GM18507 (cell line): ENCODE measurements at regions not wholly inside any gene's neighbourhood (a gene's known extent, or its start where the extent isn't known, plus 50 kb on each side); places are given as distances from the start of the nearest gene placed in this dataset.

Experiments
- DNase-seq: peaks from one replicate; pipeline ENCODE4 v3.0.0; 2011; ENCODE audit warnings: low read depth; ENCODE audit not compliant: insufficient read length; ENCODE audit errors: extremely low spot score
- FAIRE-seq: peaks from 2 replicates; lab custom pipeline; 2011; peaks lifted over from hg19 to GRCh38; lab: Jason Lieb, UNC

DNA sequence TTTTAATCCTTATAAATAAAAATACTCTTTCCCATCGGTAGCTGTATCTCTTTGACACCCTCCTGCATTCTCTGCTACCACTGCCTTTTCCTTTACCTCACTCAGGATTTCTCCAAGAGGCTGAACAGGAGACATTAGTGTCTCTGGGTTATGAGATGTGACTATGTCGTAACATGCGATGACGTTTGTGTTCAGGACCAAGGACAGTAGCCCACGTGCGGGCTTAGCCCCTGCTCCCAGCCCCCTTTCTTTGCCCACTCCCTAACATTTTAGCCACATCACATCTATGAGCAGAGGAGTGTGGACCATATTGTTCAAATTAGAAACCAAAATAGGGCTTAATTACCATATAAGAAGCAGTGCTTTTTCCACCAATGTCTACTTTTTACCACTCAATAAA lies 369.3 kb downstream of the FBXW7 start:
- no peak for DNase-seq
- FAIRE-seq = no peak

DNA sequence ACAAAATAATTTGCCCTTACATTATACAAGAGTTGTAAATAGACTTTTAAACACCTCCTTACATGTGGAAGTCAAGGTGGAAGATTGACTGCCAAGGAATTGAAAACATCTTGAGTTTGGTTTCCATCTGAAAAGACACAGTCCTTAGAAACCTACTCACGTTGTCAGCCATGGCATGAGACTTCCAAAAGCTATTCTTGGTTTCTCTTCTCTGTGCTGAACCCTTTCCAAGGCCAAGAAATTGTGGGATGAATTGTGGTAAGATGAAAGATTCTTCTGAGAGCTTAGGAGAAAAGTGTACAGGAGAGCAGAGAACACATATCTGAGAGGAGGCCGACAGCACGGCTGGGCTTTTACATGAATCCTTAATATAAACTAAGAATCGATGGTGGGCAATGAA lies 370.0 kb downstream of the FBXW7 start:
- DNase-seq (no peak), FAIRE-seq (no peak)

DNA sequence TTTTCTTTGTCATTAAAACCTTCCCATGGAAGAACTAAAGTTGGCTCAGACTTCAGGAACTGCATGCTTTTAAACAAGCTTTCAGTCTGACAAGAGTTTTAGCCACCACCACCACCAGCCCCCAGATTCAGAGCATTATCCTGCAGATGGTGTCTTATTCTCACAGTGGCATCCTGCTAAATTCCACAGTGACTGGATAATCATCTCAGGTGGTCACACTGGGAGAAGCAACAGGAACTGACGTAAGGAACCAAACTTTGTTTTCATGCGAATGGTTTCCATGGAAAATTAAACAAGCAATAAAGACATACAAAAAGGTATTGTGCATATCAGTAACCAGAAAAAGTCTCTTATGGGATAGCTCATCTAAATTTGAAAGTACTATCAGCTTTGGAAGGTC lies 370.7 kb downstream of the FBXW7 start:
- FAIRE-seq = no peak
- no peak for DNase-seq

DNA sequence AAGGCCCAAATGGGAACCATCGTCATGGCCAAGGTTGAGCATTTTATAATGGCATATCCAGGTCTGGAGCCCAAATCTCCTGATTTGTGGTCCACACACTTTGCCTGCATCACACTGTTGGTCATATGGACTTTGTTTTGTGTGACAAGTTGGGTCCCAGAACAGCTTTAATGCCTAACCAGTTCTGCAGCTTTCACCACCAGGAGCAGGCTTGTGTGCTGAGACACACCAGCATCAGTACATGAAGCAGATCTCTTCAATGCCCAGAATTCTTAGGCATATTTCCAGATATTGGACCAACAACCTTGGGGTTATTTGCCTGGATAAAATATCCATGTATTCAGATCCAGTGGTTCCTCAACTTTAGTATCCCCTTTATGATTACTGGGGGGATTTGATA lies 371.3 kb downstream of the FBXW7 start:
- FAIRE-seq (no peak), DNase-seq (no peak)

DNA sequence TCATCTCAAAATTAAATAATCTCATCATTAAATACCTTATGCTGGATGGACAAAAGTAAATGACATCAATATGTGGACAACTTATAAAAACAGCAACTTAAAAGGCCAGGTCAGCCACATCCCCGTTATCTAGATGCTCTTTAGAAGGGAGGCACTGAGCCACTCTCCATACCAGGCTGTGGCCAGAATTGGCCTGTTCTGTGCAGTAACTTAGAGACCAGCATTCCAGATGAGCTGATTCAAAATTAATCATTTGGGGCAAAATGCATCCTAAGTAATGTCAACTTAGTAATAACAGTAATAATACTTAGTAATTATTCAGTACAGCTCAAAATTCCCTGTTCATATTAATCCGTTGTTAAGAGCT lies 373.6 kb downstream of the FBXW7 start:
- DNase-seq = no peak
- no peak for FAIRE-seq

DNA sequence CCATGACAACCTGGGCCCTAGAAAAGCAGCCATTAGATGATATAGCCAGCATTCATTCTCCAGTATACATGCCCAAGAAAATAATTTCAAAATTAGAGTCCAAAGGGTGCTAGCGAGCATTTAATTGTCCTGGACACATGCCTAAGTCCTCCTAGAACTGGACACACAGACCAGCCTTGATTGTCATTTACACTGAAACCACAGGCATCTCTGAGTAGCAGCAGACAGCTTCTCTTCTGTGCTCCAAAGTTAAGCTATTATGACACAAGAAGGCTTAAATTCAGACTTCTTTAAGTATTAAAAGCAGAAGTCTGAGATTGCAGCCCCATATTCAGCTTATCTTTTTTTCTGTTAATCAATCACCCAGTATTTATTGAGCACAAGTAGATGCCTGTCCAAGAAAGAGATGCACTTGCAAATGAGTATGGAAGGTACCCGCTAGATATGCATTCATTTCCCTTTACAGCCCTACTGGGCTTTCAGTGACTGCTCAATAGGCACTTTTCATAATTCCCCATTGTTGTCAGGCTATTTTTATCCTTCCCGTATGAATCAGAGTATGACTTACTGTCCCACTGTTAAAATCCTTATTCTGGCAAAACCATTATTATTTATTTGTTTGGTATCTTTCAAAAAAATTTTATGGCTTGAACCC lies 374.1 kb downstream of the FBXW7 start:
- DNase-seq = no peak

DNA sequence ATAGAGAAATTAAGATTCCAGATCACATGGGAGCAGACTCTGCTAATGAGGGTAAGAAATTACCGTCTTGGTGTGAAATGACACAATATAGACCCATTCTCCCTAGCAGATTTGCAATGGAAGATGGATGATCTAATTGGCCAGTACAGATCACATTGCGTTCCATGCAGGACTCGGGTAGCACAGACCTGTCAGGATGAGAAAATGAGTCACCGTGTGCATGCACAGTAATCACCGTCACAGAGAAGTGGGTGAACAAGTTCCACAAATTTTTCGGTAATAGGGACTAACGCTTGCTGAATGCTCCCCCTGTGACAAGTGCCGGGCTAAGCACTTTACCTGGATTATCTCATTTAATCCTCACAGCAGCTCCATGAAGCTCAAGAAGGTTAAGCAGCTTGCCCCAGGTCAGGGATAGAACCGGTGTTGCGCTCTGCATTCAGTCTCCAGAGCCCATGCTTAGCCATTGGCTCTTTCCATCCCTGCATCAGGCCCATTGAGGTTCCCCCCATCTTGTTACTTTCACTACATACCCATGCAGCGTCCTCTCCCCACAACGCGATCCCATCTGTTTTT lies 375.6 kb downstream of the FBXW7 start:
- FAIRE-seq (no peak), DNase-seq (no peak)

More for the DNA sequence above, 374.1 kb downstream of the FBXW7 start:
- no peak for FAIRE-seq

DNA sequence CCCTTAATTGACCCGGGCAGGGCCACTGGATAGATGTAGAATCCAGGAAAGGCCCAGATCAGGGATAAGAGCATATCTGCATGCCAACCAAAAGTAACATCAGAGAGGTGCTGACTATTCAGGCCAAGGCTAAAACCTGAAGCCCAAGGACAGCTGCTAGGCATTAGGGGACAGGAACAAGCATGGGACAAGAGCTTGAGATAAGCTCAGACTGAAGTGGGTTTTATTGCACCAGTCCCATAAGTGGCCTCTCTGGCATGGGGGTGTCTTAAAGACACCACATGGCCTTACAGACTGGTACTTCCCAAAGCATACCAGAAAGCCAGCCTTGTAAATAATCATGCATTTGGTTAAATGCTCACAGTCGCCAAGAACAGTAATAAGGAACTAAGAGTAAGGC lies 376.1 kb downstream of the FBXW7 start:
- FAIRE-seq = no peak
- no peak for DNase-seq

DNA sequence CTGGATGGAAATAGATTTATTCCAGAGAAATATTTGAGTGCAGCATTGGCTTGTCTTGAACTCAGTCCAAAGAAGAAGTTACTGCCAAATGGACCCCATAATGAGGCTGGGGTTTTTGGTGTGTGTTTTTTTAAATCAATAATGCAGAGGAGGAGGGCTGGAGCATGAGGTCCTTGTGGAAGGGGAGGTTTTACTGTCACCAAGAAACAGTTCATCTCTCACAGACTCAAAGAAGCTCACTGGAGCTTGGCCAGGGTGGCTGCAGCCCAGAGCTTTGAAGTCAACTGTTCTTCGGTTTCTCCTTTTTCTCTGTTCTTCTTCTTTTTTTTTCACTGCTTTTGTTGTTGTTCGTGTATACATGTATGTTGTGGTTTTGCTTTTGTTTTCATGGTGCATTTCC lies 377.7 kb downstream of the FBXW7 start:
- FAIRE-seq = no peak
- DNase-seq = no peak

DNA sequence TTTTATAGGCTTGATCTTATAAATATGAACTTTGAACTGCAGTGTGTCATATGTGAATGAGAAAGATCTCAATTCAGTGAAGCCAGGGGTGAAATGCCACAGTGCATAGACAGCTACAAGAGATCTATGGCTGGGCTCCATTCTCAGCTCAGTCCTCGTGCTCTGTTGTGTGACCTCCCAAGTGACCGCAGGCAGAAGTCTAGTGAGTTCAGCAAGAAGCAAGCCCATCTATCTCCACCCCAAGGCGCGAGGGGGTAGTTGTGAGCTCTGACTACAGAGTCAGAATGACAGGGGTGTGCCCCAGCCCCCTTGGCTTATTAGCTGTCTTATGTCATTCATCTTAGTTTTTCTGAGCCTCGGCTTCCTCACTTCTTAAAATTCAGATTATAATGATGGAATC lies 378.3 kb downstream of the FBXW7 start:
- DNase-seq (no peak), FAIRE-seq (no peak)

DNA sequence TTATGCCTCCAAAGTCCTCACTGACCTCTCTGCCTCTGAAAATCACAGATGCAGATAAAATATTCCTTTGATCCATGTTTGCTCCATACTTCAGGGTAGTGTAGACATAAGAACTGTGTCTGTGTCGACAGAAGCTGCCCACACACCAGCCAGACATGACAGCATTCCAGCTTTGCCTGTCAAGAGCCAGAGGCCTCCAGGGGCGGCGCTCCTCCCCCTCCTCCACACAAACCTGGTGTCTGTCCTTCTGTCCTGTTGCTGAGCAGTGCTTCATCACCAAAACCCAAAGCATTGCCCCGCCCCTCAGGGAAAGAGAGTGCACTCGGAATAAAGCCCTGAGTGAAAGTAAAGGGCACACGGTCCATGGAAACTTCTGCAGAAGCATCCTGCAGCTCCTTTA lies 379.4 kb downstream of the FBXW7 start:
- DNase-seq (no peak), FAIRE-seq (no peak)

DNA sequence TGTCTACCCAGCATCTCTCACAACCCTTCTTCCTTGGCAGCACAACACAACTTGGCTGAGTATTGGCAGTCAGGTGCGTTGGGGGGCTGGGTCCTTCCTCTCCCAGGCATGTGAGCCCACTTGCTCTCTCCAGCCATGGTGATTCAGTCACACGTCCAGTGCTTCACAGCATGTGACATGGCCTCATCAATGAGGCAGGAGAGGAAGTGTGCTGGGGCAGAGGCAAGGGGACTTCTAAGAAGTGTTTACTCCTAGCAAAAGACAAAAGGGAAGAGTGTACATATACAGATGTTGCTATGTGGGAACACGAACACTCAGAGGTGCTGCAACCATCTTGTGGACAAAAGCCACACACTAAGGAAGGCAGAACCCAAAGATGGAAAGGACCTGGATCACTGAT lies 380.8 kb downstream of the FBXW7 start:
- FAIRE-seq = no peak
- DNase-seq = no peak

DNA sequence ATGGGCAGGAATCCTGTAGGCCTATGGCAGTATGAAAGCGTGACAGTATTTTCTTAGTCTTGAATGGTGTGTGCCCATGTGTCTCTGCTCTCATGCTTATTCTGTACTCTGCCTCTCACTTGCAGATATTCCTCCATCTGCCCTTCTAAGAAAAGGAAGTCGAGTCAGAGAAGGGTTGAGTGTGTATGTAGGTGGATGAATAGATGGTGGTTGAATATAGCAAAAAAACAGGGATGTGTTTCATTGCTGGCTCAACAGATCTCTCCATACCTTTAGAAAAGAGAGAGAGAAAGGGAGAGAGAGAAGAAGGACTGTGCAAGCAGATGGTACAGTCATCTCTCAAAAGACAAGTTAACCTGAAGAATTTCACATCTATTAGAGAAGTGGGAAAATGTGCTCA lies 381.5 kb downstream of the FBXW7 start:
- no peak for DNase-seq
- no peak for FAIRE-seq

DNA sequence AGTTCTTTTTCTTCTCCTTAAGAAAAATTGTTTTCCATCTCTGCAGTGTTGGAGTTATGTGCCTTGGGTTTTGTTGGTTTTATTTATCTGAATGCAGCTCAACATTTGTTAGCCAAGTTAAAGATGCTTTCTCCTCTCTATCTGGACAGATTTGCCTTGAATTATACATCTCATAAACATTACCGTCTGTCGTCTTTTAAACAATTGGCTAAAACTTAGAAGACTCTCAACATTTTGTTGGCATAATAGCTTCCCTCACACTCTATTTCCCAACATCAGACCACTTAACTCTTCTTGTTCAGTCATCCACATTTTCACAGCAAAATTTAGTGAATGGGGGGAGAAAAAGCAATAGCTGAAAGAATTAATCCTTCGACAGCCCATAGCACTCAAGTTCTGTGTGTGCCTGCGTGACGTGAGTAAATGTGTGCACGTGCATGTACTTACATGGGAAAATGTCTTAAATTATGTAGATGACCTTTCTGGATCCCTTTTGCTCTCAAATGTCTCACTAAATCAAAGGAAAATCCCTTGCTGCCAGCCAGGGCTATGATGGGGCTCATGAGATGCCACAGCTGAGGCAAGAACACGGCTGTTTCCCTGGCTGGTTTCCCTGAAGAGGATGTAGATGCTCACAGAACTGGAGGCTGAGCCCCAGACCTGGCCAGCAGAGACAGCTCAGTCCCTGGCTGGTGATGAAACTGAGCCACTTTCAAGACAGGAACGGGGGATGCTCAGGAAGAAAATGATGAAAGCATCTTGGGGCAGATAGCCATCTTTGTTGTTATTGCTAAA lies 382.2 kb downstream of the FBXW7 start:
- FAIRE-seq = no peak
- DNase-seq = no peak

DNA sequence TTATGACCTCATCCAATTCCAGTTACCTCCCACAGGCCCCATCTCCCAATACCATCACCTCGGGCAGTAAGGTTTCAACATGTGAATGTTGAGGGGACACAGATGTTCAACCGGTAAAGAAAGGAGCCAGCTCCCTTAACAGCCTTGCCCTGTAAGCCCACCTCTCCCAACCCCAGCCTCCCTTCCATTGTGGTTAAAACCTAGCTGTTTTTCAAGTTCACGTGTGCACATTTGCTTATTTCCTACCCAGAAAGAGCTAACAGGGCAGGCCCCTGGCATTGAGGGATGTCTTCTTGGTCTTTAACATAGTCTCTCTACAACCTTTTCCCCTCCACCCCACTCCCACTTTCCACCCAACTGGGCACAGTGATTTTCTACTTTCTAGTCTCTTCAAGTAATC lies 385.7 kb downstream of the FBXW7 start:
- FAIRE-seq = no peak
- no peak for DNase-seq

DNA sequence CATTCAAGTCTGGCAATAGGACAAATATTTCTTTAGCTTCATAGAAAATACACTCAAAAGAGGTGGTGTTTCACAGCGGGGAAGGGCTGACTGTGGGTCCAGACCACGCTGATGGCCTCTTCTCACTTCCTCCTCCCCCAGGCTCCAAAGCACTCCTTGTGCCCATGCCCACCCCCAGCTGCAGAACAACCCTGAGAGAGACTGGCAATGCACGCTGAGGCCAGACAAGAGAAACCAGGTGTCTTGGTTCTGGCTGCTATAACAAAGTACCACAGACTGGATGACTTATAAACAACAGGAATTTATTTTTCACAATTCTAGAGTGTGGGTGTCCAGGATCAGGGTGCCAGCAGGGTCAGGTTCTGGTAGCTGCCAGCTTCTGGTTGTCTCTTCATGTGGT lies 386.1 kb downstream of the FBXW7 start:
- DNase-seq (no peak), FAIRE-seq (peak; percentile 50)

DNA sequence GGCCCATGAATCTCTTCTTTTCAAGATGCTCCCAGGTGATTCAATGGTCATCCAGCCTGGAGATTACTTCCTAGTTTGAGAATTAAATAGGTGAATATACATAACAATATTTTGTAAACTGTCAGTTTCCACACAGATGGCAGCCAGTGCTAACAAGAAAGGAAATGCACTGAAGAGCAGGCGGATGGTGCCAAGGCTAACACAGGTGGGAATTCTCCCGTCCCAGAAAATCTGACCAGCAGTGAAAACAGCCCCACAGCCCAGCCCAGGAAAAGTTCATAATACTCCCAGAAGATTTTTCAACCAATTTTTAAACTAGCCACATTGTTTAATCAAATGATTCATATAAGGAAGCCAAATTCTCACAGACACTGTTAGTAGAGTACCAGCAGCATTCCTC lies 387.2 kb upstream of the GATB start:
- FAIRE-seq = no peak
- DNase-seq = no peak

DNA sequence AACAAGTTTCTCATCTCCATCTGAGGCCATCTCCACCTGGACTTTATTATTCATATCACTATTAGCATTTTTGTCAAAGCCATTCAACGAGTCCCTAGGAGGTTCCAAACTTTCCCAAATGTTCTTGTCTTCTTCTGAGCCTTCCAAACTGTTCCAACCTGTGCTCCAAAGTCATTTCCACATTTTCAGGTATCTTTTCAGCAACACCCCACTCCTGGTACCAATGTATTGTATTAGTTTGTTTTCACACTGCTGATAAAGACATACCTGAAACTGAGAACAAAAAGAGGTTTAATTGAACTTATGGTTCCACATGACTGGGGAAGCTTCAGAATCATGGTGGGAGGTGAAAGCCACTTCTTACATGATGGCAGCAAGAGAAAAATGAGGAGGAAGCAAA lies 385.4 kb upstream of the GATB start:
- DNase-seq = no peak
- FAIRE-seq = no peak

DNA sequence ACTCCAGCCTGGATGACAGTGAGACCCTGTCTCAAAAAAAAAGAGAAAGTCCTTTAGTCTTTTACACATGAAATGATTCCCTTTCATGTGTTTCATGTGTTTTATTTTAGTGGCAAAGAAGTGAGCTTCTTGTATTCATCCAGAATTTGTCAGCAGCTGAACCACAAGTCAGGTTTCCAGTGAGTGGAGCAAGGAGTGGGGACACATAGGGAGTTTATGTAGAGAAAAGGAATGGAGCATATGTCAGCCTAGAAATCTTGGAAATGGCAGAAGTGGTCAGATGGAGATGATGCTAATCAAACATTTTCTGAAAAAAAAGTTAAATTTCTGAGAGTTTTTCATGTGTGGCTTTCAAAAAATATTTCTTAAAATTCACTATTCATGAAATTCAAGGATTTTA lies 383.0 kb upstream of the GATB start:
- no peak for FAIRE-seq
- no peak for DNase-seq

DNA sequence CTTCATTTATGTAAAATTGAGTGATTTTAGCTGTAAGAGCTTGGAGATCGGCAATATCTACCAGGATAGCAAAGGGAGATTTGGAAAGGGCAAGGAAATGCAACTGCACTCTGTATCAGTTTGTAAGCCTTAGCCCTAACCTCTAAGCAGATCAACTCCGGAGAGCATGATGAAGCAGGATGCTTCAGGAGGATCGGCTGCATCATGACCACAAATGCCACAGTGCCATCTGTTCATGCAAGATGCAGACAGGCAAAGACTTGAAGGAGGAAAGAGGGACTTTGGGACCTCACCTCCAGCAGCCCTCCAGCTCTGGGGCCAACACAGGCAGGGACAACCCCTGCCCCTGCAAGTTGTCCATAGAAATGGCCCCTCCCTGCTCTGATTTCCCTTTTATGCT lies 377.6 kb upstream of the GATB start:
- DNase-seq (no peak), FAIRE-seq (peak; percentile 77)

DNA sequence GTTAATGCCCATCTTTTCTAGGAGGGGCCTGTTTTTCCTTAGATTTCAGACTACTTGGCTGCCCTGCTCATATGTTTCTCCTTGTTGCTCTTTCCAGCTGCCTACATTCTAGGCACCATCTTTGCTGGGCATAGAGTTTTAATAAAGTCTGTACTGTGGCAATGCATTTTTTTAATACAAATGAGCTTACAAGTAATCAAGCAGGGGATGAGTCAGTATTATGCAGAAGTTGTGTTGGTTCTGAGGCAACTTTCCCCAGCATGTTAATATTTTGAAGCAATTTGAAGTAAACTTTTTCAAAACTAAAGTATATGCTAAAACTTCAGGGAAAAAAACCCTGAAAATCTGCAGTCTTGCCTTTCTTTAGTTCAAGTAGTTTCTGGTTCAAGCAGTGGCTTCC lies 372.0 kb upstream of the GATB start:
- no peak for FAIRE-seq

More for the DNA sequence above, 372.0 kb upstream of the GATB start:
- DNase-seq = no peak
